T-cell (primary cell): ENCODE measurements at regions not wholly inside any gene's neighbourhood (a gene's known extent, or its start where the extent isn't known, plus 50 kb on each side); places are given as distances from the start of the nearest gene placed in this dataset.

ENCODE experiments used
- ATAC-seq, 4 experiments: fragments of 200-7000 bp in 3 of 4; fragments of 150-1000 bp in 1 of 4; cut with Tn5 transposase; replicated peaks in 1 of 4; 1 replicate in 3 of 4; 2 replicates in 1 of 4; pipeline ENCODE4 v1.10.0; 2021; ENCODE audit warnings: moderate library complexity in 3 of 4, mild to moderate bottlenecking in 2 of 4, moderate number of reproducible peaks in 1 of 4
- CTCF ChIA-PET, 2 donors: fragments of 300-600 bp; sonication (Branson Sonifier 250); formaldehyde crosslinking; loops; one replicate each; lab custom pipeline; 2022; ENCODE audit warnings: antibody characterized with exemption in 2 of 2; lab: Charles Lee
- POLR2A ChIA-PET, 2 donors: fragments of 300-600 bp; sonication (Branson Sonifier 250); formaldehyde crosslinking; loops; one replicate each; lab custom pipeline; 2022; ENCODE audit warnings: antibody characterized with exemption in 2 of 2; lab: Charles Lee
- DNase-seq, 35 experiments: peaks; one replicate each; pipeline versions ENCODE4 v3.0.0 to v3.0.0-alpha.2; 2013 to 2023
- H3K27ac ChIP-seq: one replicate; pipeline ENCODE4 v1.5.1; 2013; ENCODE audit warnings: low read length
- H3K27me3 ChIP-seq, 2 experiments: replicated peaks in 1 of 2; 1 replicate in 1 of 2; 2 replicates in 1 of 2; pipeline versions ENCODE4 v1.6.1 to v1.7.0; 2013; ENCODE audit warnings: low read length in 1 of 2, mixed read lengths in 1 of 2; ENCODE audit not compliant: control insufficient read depth in 2 of 2, insufficient read depth in 2 of 2; ENCODE audit errors: extremely low read depth in 1 of 2
- H3K36me3 ChIP-seq, 2 donors: 1 replicate in 1 of 2; 2 replicates in 1 of 2; pipeline versions ENCODE4 v1.6.1 to v1.7.0; 2013; ENCODE audit warnings: low read length in 1 of 2; ENCODE audit not compliant: control insufficient read depth in 2 of 2, insufficient read depth in 1 of 2; ENCODE audit errors: extremely low read depth in 1 of 2
- H3K4me1 ChIP-seq, 2 experiments: 1 replicate in 1 of 2; 2 replicates in 1 of 2; pipeline versions ENCODE4 v1.6.1 to v1.7.0; 2013; ENCODE audit warnings: low read length in 2 of 2, mixed read lengths in 1 of 2; ENCODE audit not compliant: insufficient read depth in 2 of 2, control insufficient read depth in 1 of 2; ENCODE audit errors: extremely low read depth in 1 of 2
- H3K4me3 ChIP-seq, 2 donors: 1 replicate in 1 of 2; 2 replicates in 1 of 2; pipeline versions ENCODE4 v1.5.1 to v1.7.0; 2013; ENCODE audit warnings: mild to moderate bottlenecking in 2 of 2, low read length in 1 of 2, moderate library complexity in 1 of 2; ENCODE audit not compliant: control insufficient read depth in 1 of 2; ENCODE audit errors: extremely low read depth in 1 of 2
- H3K9me3 ChIP-seq: 2 replicates; pipeline ENCODE4 v1.7.0; 2013
- H3K27ac Mint-ChIP-seq, 2 donors: one replicate each; pipeline ENCODE4 v1.8.0; 2020 to 2021; ENCODE audit warnings: mild to moderate bottlenecking in 2 of 2, mixed read lengths in 2 of 2
- H3K27me3 Mint-ChIP-seq, 2 donors: one replicate each; pipeline ENCODE4 v1.8.0; 2021 to 2022; ENCODE audit warnings: mixed read lengths in 2 of 2
- H3K36me3 Mint-ChIP-seq: one replicate; pipeline ENCODE4 v1.8.0; 2021; ENCODE audit warnings: mixed read lengths
- H3K4me1 Mint-ChIP-seq, 3 donors: one replicate each; pipeline ENCODE4 v1.8.0; 2020 to 2022; ENCODE audit warnings: mixed read lengths in 3 of 3, mild to moderate bottlenecking in 1 of 3
- H3K4me3 Mint-ChIP-seq, 3 donors: one replicate each; pipeline ENCODE4 v1.8.0; 2020 to 2022; ENCODE audit warnings: mild to moderate bottlenecking in 3 of 3, mixed read lengths in 3 of 3, moderate library complexity in 3 of 3
- H3K9me3 Mint-ChIP-seq, 3 donors: one replicate each; pipeline ENCODE4 v1.8.0; 2020 to 2022; ENCODE audit warnings: mixed read lengths in 3 of 3
- WGBS: methylation state at CpG from one replicate; pipeline ENCODE4 v1.1.5; 2013; ENCODE audit warnings: missing lambda C conversion rate; ENCODE audit not compliant: insufficient coverage; 5-methylcytosine and 5-hydroxymethylcytosine counted together

DNA sequence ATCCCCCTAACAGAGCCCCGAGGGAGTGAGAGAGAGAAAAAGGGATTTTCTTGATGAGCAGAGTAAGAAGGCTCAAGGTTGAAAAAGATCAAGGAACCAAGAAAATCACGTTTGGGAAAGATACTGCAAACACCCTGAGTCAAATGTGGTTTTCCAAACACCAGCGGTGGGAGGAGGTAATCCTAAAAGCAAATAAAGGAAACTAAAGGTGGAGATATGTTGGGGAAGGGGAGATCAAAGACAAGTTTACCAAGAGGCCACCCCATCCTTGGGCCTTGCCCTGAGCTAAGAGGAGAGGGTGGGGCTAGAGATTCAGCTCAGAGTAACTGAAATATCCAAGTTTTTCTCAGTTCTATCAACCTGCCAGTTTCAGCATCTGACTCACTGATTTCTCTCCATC, 332.3 kb downstream of the ETAA1 start:
- ChIA-PET POLR2A (no interaction called here), CTCF (no interaction called here)
- no peaks in the 10 kb centered on the region for H3K36me3 ChIP-seq
- WGBS = no CpG with 5 or more reads among the region's 3 CpGs
- Mint-ChIP-seq H3K27ac (no peak overlapping the region), H3K9me3 (no peaks in the 10 kb centered on the region), H3K36me3 (no peaks in the 10 kb centered on the region), H3K27me3 (peaks cover 0 to 4% of the 10 kb centered on the region in 2 donors), H3K4me3 (no peak overlapping the region), H3K4me1 (no peaks in the 10 kb centered on the region)
- H3K27me3 ChIP-seq = no peaks in the 10 kb centered on the region
- H3K9me3 ChIP-seq = no peaks in the 10 kb centered on the region
- ATAC-seq (no peak), DNase-seq (no peak)
- H3K4me3 ChIP-seq = no peak overlapping the region
- no peaks in the 10 kb centered on the region for H3K4me1 ChIP-seq
- no peak overlapping the region for H3K27ac ChIP-seq

- DNase-seq (no peak), ATAC-seq (no peak)
- Mint-ChIP-seq H3K36me3 (no peaks in the 10 kb centered on the region), H3K9me3 (peaks cover 0 to 5% (median 2%) of the 10 kb centered on the region in 3 donors), H3K27me3 (no peaks in the 10 kb centered on the region), H3K4me1 (no peaks in the 10 kb centered on the region), H3K27ac (no peak overlapping the region), H3K4me3 (no peak overlapping the region)
- H3K36me3 ChIP-seq = no peaks in the 10 kb centered on the region
- CTCF ChIA-PET = interaction anchor here in 1 of 2 donors (0.5 kb wide), 1 partner anchor 1149 kb away, joined by 3 read pairs; no protein-coding TSS in a partner anchor
- no peak overlapping the region for H3K27ac ChIP-seq
- no peaks in the 10 kb centered on the region for H3K4me1 ChIP-seq
- no peak overlapping the region for H3K4me3 ChIP-seq
- H3K9me3 ChIP-seq = no peaks in the 10 kb centered on the region
- WGBS = 100% methylated on average over 1 of the region's 3 CpGs
- POLR2A ChIA-PET = no interaction called here
- H3K27me3 ChIP-seq = no peaks in the 10 kb centered on the region
Observed at GRCh38 chr2:67733517-67733916, 329.3 kb downstream of the C1D start.

GRCh38 chr2:67752199-67752598, 310.6 kb downstream of the C1D start:
- H3K4me1 Mint-ChIP-seq = no peaks in the 10 kb centered on the region
- DNase-seq (no peak), ATAC-seq (no peak)
- Histone ChIP-seq H3K27ac (no peak overlapping the region), H3K9me3 (no peaks in the 10 kb centered on the region), H3K36me3 (no peaks in the 10 kb centered on the region), H3K27me3 (no peaks in the 10 kb centered on the region), H3K4me1 (no peaks in the 10 kb centered on the region), H3K4me3 (no peak overlapping the region)
- H3K36me3 Mint-ChIP-seq = no peaks in the 10 kb centered on the region
- no CpG with 5 or more reads among the region's 2 CpGs for WGBS
- H3K27me3 Mint-ChIP-seq = peaks cover 4 to 10% of the 10 kb centered on the region in 2 donors
- no peak overlapping the region for H3K27ac Mint-ChIP-seq
- H3K9me3 Mint-ChIP-seq = peaks cover 0 to 12% (median 0%) of the 10 kb centered on the region in 3 donors
- no peak overlapping the region for H3K4me3 Mint-ChIP-seq
- ChIA-PET CTCF (no interaction called here), POLR2A (no interaction called here)

- CTCF ChIA-PET = no interaction called here
Observed at GRCh38 chr2:67752969-67753368, 309.8 kb downstream of the C1D start.

GRCh38 chr2:67755156-67755882, 307.5 kb downstream of the C1D start:
- Histone ChIP-seq H3K4me1 (no peaks in the 10 kb centered on the region), H3K27me3 (no peaks in the 10 kb centered on the region), H3K36me3 (no peaks in the 10 kb centered on the region), H3K27ac (no peak overlapping the region), H3K4me3 (no peak overlapping the region), H3K9me3 (no peaks in the 10 kb centered on the region)
- POLR2A ChIA-PET = interaction anchor here in 1 of 2 donors (0.5 kb wide), 1 partner anchor 1304 kb away, joined by 3 read pairs; no protein-coding TSS in a partner anchor
- ATAC-seq (no peak), DNase-seq (no peak)
- CTCF ChIA-PET = no interaction called here
- Mint-ChIP-seq H3K4me3 (no peak overlapping the region), H3K4me1 (no peaks in the 10 kb centered on the region), H3K9me3 (peaks cover 0 to 12% (median 0%) of the 10 kb centered on the region in 3 donors), H3K36me3 (no peaks in the 10 kb centered on the region), H3K27ac (no peak overlapping the region), H3K27me3 (peaks cover 2 to 17% of the 10 kb centered on the region in 2 donors)
- WGBS = 60% methylated on average over 1 of the region's 11 CpGs

More at GRCh38 chr2:67752969-67753368, 309.8 kb downstream of the C1D start:
- ATAC-seq = no peak
- Mint-ChIP-seq H3K36me3 (no peaks in the 10 kb centered on the region), H3K27ac (no peak overlapping the region), H3K9me3 (peaks cover 0 to 12% (median 0%) of the 10 kb centered on the region in 3 donors), H3K4me1 (no peaks in the 10 kb centered on the region), H3K4me3 (no peak overlapping the region), H3K27me3 (peaks cover under 1 to 10% of the 10 kb centered on the region in 2 donors)
- no peaks in the 10 kb centered on the region for H3K9me3 ChIP-seq
- H3K27me3 ChIP-seq = no peaks in the 10 kb centered on the region
- no peaks in the 10 kb centered on the region for H3K4me1 ChIP-seq
- H3K27ac ChIP-seq = no peak overlapping the region
- H3K36me3 ChIP-seq = no peaks in the 10 kb centered on the region
- H3K4me3 ChIP-seq = no peak overlapping the region
- POLR2A ChIA-PET = no interaction called here
- DNase-seq = no peak

- Mint-ChIP-seq H3K36me3 (no peaks in the 10 kb centered on the region), H3K27ac (no peak overlapping the region), H3K9me3 (peaks cover 0 to 3% (median 0%) of the 10 kb centered on the region in 3 donors), H3K27me3 (peaks cover 10 to 26% of the 10 kb centered on the region in 2 donors), H3K4me1 (no peaks in the 10 kb centered on the region), H3K4me3 (no peak overlapping the region)
- WGBS = 83% methylated on average over 1 of the region's 3 CpGs
- Histone ChIP-seq H3K27ac (no peak overlapping the region), H3K36me3 (no peaks in the 10 kb centered on the region), H3K4me3 (no peak overlapping the region), H3K4me1 (no peaks in the 10 kb centered on the region), H3K9me3 (no peaks in the 10 kb centered on the region), H3K27me3 (no peaks in the 10 kb centered on the region)
- ChIA-PET CTCF (no interaction called here), POLR2A (no interaction called here)
- no peak for ATAC-seq
- no peak for DNase-seq
Observed at GRCh38 chr2:67760995-67761394, 301.8 kb downstream of the C1D start.
